ENCODE measurements at regions not wholly inside any gene's neighbourhood (a gene's known extent, or its start where the extent isn't known, plus 50 kb on each side); places are given as distances from the start of the nearest gene placed in this dataset.
A peak's percentile ranks its signal among the peaks of the same experiment; 100 is the strongest.

DNA sequence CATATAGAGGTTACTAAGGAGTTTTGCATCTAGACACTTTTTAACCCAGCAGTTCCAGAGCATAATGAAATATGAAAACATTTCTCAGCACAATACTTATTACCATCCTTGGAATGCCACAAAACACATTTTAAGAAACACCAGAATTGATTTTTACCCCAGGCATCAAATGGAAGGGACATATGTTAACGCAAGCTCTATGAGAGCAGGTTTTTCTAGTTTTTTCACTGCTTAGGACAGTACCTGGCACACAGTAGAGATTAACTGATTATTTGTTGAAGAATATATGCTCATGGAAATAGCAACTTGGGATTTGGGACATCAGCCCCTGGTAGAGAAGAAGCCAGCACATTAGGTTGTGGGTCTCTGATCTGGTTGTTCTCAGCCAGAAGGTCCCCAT lies 67.0 kb upstream of the ARID5B start:
- DNase-seq (ENCODE audit: low spot score): no peak
- Mint-ChIP-seq H3K27me3 (ENCODE audit: insufficient read depth, low read depth) (peaks cover 6% of the 10 kb centered on the region), H3K4me3 (no peak overlapping the region), H3K9me3 (no peaks in the 10 kb centered on the region), H3K27ac (no peak overlapping the region), H3K4me1 (peaks cover 30% of the 10 kb centered on the region), H3K36me3 (no peaks in the 10 kb centered on the region)
- Histone ChIP-seq H4K20me1 (ENCODE audit: low read depth) (no peaks in the 10 kb centered on the region), H3K4me2 (no peak overlapping the region), H3K79me2 (ENCODE audit: low read depth) (no peaks in the 10 kb centered on the region), H3K4me1 (no peaks in the 10 kb centered on the region), H3K27ac (no peak overlapping the region), H3F3A (ENCODE audit: low read depth) (no peaks in the 10 kb centered on the region), H3K9ac (no peak overlapping the region), H3K9me3 (ENCODE audit: low read depth) (no peaks in the 10 kb centered on the region), H3K27me3 (no peaks in the 10 kb centered on the region), H3K4me3 (no peak overlapping the region), H3K36me3 (no peaks in the 10 kb centered on the region), H2AFZ (replicated peaks) (no peak overlapping the region)
- TF ChIP-seq EZH2phosphoT487 (IDR thresholded peaks at IDR 0.05) (no peak), EZH2 (IDR thresholded peaks at IDR 0.05) (no peak)
- TF ChIP-seq, protein P1, sequence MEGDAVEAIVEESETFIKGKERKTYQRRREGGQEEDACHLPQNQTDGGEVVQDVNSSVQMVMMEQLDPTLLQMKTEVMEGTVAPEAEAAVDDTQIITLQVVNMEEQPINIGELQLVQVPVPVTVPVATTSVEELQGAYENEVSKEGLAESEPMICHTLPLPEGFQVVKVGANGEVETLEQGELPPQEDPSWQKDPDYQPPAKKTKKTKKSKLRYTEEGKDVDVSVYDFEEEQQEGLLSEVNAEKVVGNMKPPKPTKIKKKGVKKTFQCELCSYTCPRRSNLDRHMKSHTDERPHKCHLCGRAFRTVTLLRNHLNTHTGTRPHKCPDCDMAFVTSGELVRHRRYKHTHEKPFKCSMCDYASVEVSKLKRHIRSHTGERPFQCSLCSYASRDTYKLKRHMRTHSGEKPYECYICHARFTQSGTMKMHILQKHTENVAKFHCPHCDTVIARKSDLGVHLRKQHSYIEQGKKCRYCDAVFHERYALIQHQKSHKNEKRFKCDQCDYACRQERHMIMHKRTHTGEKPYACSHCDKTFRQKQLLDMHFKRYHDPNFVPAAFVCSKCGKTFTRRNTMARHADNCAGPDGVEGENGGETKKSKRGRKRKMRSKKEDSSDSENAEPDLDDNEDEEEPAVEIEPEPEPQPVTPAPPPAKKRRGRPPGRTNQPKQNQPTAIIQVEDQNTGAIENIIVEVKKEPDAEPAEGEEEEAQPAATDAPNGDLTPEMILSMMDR (IDR thresholded peaks at IDR 0.05): no peak

DNA sequence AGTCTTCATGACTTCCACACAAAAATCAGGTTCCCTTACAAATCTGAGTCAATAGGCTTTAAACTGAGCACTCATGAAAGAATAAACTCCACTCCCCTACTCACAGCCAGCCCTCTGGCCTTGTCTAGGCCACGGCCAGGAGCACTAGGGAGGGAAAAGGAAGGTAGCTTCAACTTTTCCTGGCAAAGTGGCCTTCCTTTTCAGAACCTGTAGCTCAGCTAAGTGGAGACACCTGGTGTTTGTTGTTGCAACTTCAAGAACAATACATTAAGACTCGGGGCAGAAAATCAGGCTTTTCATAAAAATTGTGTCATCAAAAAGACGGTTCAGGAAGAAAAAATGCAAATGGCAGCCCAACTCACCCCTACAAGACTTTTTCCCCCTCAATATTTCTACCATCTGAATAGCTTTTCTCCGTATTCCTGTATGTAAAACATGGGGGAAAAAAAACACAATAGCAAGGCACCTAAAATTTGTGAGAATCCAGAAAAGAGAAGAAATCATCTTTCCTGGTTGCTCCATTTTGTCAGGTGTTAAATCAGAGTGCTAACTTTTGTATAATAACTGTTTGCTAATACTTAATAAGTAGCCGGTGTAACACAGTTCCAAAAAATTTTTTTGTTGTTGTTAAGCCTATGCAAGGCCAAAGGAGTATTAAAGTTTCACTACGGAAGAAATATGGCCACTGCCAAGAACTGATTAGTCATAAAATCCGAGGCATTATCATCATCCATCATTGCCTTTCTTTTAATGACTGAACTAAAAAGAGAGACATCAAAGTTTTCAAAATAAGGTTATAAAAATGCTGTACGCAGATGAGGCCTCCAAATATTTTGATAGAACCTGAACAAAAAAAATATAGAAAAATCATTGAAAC lies 66.2 kb upstream of the ARID5B start:
- no peak overlapping the region for H3K4me3 ChIP-seq
- no peak overlapping the region for H3K4me3 Mint-ChIP-seq
- H3K9me3 Mint-ChIP-seq: no peaks in the 10 kb centered on the region
- H3K4me1 Mint-ChIP-seq: peaks cover 30% of the 10 kb centered on the region
- TF ChIP-seq EZH2 (IDR thresholded peaks at IDR 0.05) (no peak), EZH2phosphoT487 (IDR thresholded peaks at IDR 0.05) (no peak)
- TF ChIP-seq, protein P1 (IDR thresholded peaks at IDR 0.05): peak; percentile 56
- H3K36me3 Mint-ChIP-seq: no peaks in the 10 kb centered on the region
- H3K9ac ChIP-seq: no peak overlapping the region
- no peaks in the 10 kb centered on the region for H4K20me1 ChIP-seq (ENCODE audit: low read depth)
- H3F3A ChIP-seq (ENCODE audit: low read depth): no peaks in the 10 kb centered on the region
- H3K27ac ChIP-seq: no peak overlapping the region
- H3K27me3 ChIP-seq: no peaks in the 10 kb centered on the region
- H3K4me1 ChIP-seq: no peaks in the 10 kb centered on the region
- peaks cover 6% of the 10 kb centered on the region for H3K27me3 Mint-ChIP-seq (ENCODE audit: insufficient read depth, low read depth)
- H3K79me2 ChIP-seq (ENCODE audit: low read depth): no peaks in the 10 kb centered on the region
- peak overlapping the region; percentile 74 for H3K27ac Mint-ChIP-seq
- no peak overlapping the region for H3K4me2 ChIP-seq
- peak overlapping the region; percentile 12 for H2AFZ ChIP-seq (replicated peaks)
- DNase-seq (ENCODE audit: low spot score): peak; percentile 39
- H3K36me3 ChIP-seq: no peaks in the 10 kb centered on the region
- H3K9me3 ChIP-seq (ENCODE audit: low read depth): no peaks in the 10 kb centered on the region

DNA sequence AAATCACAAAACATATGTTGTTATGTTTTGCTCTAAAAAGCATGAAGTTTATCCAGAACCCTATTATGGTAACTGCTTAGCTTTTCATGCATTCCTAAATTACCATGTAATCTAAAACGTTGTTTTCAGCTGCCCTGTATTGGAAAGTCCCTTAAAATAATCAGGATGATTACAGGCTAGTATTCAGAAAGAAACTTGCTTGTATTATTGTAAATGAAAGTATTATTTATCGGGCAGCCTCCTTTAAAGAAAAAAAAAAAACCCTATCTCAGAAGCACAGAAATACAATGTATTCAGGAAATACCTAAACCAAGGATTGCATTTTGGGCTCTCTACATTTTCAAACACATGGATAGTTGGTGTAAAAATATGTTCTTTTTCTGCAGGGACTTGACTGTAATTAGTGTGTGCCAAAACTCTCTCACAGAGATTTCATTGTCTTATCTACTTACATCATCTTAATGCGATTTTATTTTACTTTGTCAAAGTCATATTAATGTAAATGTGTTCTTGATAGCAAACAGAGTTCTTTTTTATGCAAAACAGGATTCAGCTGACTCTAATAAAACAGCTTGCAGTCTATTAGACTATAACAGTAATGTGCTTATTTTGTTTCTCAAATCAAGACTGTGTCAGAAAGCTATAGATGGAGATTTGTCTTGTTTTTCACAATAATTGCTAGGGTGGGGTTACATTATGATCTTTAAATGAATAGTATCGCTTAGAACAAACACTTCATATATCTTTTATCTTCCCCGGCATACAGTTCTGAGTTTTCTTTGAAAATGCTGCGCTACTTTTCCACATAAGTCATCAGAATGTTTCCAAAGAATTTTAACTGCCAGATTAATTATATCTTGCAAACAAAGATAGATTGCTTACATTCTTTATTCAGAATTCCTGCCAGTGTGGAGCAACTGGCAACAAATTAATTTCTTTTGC lies 65.3 kb upstream of the ARID5B start:
- no peaks in the 10 kb centered on the region for H3K9me3 ChIP-seq (ENCODE audit: low read depth)
- no peaks in the 10 kb centered on the region for H3K9me3 Mint-ChIP-seq
- no peak overlapping the region for H3K27ac Mint-ChIP-seq
- H3F3A ChIP-seq (ENCODE audit: low read depth): no peaks in the 10 kb centered on the region
- H3K36me3 ChIP-seq: no peaks in the 10 kb centered on the region
- TF ChIP-seq, protein P1 (IDR thresholded peaks at IDR 0.05): no peak
- TF ChIP-seq EZH2 (IDR thresholded peaks at IDR 0.05) (no peak), EZH2phosphoT487 (IDR thresholded peaks at IDR 0.05) (no peak)
- H3K4me1 ChIP-seq: no peaks in the 10 kb centered on the region
- DNase-seq (ENCODE audit: low spot score): no peak
- H3K27ac ChIP-seq: no peak overlapping the region
- H3K4me3 Mint-ChIP-seq: no peak overlapping the region
- peaks cover 4% of the 10 kb centered on the region for H3K27me3 Mint-ChIP-seq (ENCODE audit: insufficient read depth, low read depth)
- H3K4me3 ChIP-seq: no peak overlapping the region
- no peaks in the 10 kb centered on the region for H3K79me2 ChIP-seq (ENCODE audit: low read depth)
- no peak overlapping the region for H3K4me2 ChIP-seq
- H3K9ac ChIP-seq: no peak overlapping the region
- no peaks in the 10 kb centered on the region for H3K36me3 Mint-ChIP-seq
- peaks cover 30% of the 10 kb centered on the region for H3K4me1 Mint-ChIP-seq
- H4K20me1 ChIP-seq (ENCODE audit: low read depth): no peaks in the 10 kb centered on the region
- no peaks in the 10 kb centered on the region for H3K27me3 ChIP-seq
- H2AFZ ChIP-seq (replicated peaks): no peak overlapping the region

All from neural progenitor cell (in vitro differentiated cells).